Lung (tissue), 11 donors: ENCODE measurements at regions not wholly inside any gene's neighbourhood (a gene's known extent, or its start where the extent isn't known, plus 50 kb on each side); places are given as distances from the start of the nearest gene placed in this dataset.

Experiments
- ATAC-seq: fragments of 200-7000 bp; cut with Tn5 transposase; one replicate; pipeline ENCODE4 v1.9.1; 2020; ENCODE audit warnings: moderate number of reproducible peaks; ENCODE audit not compliant: insufficient read depth, low FRiP score
- DNase-seq, 3 donors: peaks; one replicate each; pipeline ENCODE4 v3.0.0-alpha.2; 2013 to 2017
- H3K27ac ChIP-seq, 2 donors: one replicate each; pipeline ENCODE4 v1.5.1; 2013; ENCODE audit warnings: mild to moderate bottlenecking in 2 of 2, moderate library complexity in 2 of 2, control low read depth in 1 of 2, inconsistent platforms in 1 of 2, low read depth in 1 of 2, low read length in 1 of 2
- H3K27me3 ChIP-seq, 3 donors: one replicate each; pipeline ENCODE4 v1.5.1; 2013; ENCODE audit warnings: low read length in 2 of 3; ENCODE audit not compliant: control insufficient read depth in 3 of 3, insufficient read depth in 3 of 3
- H3K36me3 ChIP-seq, 4 donors: one replicate each; pipeline ENCODE4 v1.5.1; 2013; ENCODE audit warnings: low read length in 4 of 4, mild to moderate bottlenecking in 1 of 4, moderate library complexity in 1 of 4; ENCODE audit not compliant: control insufficient read depth in 4 of 4, insufficient read depth in 4 of 4
- H3K4me1 ChIP-seq, 5 donors: one replicate each; pipeline ENCODE4 v1.5.1; 2013; ENCODE audit warnings: low read length in 5 of 5, mild to moderate bottlenecking in 2 of 5, moderate library complexity in 1 of 5; ENCODE audit not compliant: control insufficient read depth in 5 of 5, insufficient read depth in 5 of 5
- H3K4me3 ChIP-seq: one replicate; pipeline ENCODE4 v1.5.1; 2013; ENCODE audit warnings: mild to moderate bottlenecking, control low read depth, moderate library complexity
- H3K9ac ChIP-seq, 2 donors: one replicate each; pipeline ENCODE4 v1.5.1; 2013; ENCODE audit warnings: low read length in 2 of 2, control low read depth in 1 of 2; ENCODE audit not compliant: insufficient read depth in 1 of 2
- H3K9me3 ChIP-seq, 4 donors: one replicate each; pipeline ENCODE4 v1.5.1; 2013; ENCODE audit warnings: low read length in 3 of 4, mild to moderate bottlenecking in 1 of 4, moderate library complexity in 1 of 4; ENCODE audit not compliant: control insufficient read depth in 4 of 4, insufficient read depth in 3 of 4
- CTCF ChIP-seq: IDR thresholded peaks from 2 replicates; pipeline ENCODE4 v1.5.1; 2012; ENCODE audit warnings: mild to moderate bottlenecking; ENCODE audit errors: control extremely low read depth, extremely low read depth
- WGBS, 2 donors: extraction: QIAGEN DNeasy Blood & Tissue Kit; methylation state at CpG; one replicate each; pipeline ENCODE4 v1.1.7; 2013; 5-methylcytosine and 5-hydroxymethylcytosine counted together
- donor health status: control.
- donor health status: control.
- donor health status: Bipolar disorder and iron deficiency.
- donor health status: healthy.
- donor health status: DM: yes; HTN: yes; CAD: no.

- H3K9me3 ChIP-seq: no peaks in the 10 kb centered on the region
- no peaks in the 10 kb centered on the region for H3K27me3 ChIP-seq
- WGBS, 2 donors: 82 to 91% methylated on average over 7 of the region's 7 CpGs
- no peak for ATAC-seq
- no peak overlapping the region for H3K27ac ChIP-seq
- TF ChIP-seq CTCF: no peak
- H3K36me3 ChIP-seq: no peaks in the 10 kb centered on the region
- no peak overlapping the region for H3K9ac ChIP-seq
- no peak for DNase-seq
- H3K4me3 ChIP-seq: no peak overlapping the region
- peaks cover 0 to 17% (median 3%) of the 10 kb centered on the region in 5 donors for H3K4me1 ChIP-seq
Observed at GRCh38 chr2:9763356-9764152, 79.7 kb upstream of the TAF1B start.

- Histone ChIP-seq H3K9ac (no peak overlapping the region), H3K27me3 (no peaks in the 10 kb centered on the region), H3K4me3 (no peak overlapping the region), H3K27ac (no peak overlapping the region), H3K4me1 (peaks cover 0 to 17% (median 3%) of the 10 kb centered on the region in 5 donors), H3K9me3 (no peaks in the 10 kb centered on the region), H3K36me3 (no peaks in the 10 kb centered on the region)
- WGBS, 2 donors: 80 to 83% methylated on average over 7 of the region's 7 CpGs
- DNase-seq (no peak), ATAC-seq (no peak)
- no peak for TF ChIP-seq CTCF
Observed at GRCh38 chr2:9764153-9764778, 79.0 kb upstream of the TAF1B start.

GRCh38 chr2:9765611-9766531 is 77.4 kb upstream of the TAF1B start:
- no peak overlapping the region for H3K27ac ChIP-seq

More at GRCh38 chr2:9765611-9766531, 77.4 kb upstream of the TAF1B start:
- no peak for TF ChIP-seq CTCF
- Histone ChIP-seq H3K4me3 (no peak overlapping the region), H3K9ac (no peak overlapping the region), H3K36me3 (no peaks in the 10 kb centered on the region), H3K9me3 (no peaks in the 10 kb centered on the region), H3K27me3 (no peaks in the 10 kb centered on the region), H3K4me1 (peaks cover 0 to 29% (median 5%) of the 10 kb centered on the region in 5 donors)
- 80 to 84% methylated on average over 16 to 18 of the region's 18 CpGs for WGBS, 2 donors
- DNase-seq: no peak
- ATAC-seq: no peak
